ENCODE measurements at regions not wholly inside any gene's neighbourhood (a gene's known extent, or its start where the extent isn't known, plus 50 kb on each side); places are given as distances from the start of the nearest gene placed in this dataset.

DNA sequence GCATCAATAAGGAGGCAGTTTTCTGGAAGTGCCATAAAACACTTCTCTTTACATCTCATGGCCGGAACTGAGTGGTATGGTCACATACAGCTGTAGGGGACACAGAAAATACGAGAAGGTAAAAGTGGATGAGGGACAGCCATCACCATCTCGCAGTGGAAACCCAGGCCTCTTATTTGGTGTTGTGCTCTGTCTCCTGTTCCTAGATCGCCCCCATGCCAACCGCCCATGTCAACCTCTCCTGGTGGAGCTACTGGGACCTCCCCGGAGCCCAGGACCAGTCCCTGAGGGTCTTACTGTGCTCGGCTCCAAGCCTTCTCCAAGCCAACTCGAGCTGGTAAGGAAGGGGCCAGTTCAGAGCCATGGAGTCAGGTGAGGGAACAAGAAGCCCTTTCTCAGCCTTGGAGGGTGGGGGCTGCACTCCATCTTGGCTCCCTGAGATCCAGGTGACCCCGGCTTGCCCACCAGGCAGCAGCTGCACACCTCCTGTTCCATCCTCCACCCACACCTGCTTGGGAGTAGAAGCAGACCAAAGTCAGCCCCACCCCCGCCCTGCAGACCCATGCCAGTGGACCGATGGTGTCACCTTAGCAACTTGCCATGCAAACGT, 149.0 kb upstream of the CST7 start:
- Mint-ChIP-seq H3K27ac (no peak overlapping the region), H3K4me1 (no peaks in the 10 kb centered on the region), H3K27me3 (ENCODE audit: low read depth) (peaks cover 16% of the 10 kb centered on the region), H3K36me3 (no peaks in the 10 kb centered on the region), H3K9me3 (no peaks in the 10 kb centered on the region), H3K4me3 (no peak overlapping the region)
- TF ChIP-seq, protein P1, sequence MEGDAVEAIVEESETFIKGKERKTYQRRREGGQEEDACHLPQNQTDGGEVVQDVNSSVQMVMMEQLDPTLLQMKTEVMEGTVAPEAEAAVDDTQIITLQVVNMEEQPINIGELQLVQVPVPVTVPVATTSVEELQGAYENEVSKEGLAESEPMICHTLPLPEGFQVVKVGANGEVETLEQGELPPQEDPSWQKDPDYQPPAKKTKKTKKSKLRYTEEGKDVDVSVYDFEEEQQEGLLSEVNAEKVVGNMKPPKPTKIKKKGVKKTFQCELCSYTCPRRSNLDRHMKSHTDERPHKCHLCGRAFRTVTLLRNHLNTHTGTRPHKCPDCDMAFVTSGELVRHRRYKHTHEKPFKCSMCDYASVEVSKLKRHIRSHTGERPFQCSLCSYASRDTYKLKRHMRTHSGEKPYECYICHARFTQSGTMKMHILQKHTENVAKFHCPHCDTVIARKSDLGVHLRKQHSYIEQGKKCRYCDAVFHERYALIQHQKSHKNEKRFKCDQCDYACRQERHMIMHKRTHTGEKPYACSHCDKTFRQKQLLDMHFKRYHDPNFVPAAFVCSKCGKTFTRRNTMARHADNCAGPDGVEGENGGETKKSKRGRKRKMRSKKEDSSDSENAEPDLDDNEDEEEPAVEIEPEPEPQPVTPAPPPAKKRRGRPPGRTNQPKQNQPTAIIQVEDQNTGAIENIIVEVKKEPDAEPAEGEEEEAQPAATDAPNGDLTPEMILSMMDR (IDR thresholded peaks at IDR 0.05; ENCODE audit: unreplicated experiment), result no peak
- DNase-seq (ENCODE audit: low spot score in 2 of 2, unreplicated experiment in 2 of 2), result no peak

GRCh38 chr20:24802286-24802820, 146.7 kb upstream of the CST7 start:
- no peak for DNase-seq (ENCODE audit: low spot score in 2 of 2, unreplicated experiment in 2 of 2)
- no peak overlapping the region for H3K4me3 Mint-ChIP-seq
- TF ChIP-seq, protein P1 (IDR thresholded peaks at IDR 0.05; ENCODE audit: unreplicated experiment), result no peak
- H3K9me3 Mint-ChIP-seq, result no peaks in the 10 kb centered on the region
- H3K27me3 Mint-ChIP-seq (ENCODE audit: low read depth), result peaks cover 12% of the 10 kb centered on the region
- H3K27ac Mint-ChIP-seq, result no peak overlapping the region
- H3K36me3 Mint-ChIP-seq, result no peaks in the 10 kb centered on the region
- H3K4me1 Mint-ChIP-seq, result no peaks in the 10 kb centered on the region

- Mint-ChIP-seq H3K4me3 (no peak overlapping the region), H3K4me1 (no peaks in the 10 kb centered on the region), H3K27ac (no peak overlapping the region), H3K27me3 (ENCODE audit: low read depth) (peaks cover 5% of the 10 kb centered on the region), H3K36me3 (no peaks in the 10 kb centered on the region), H3K9me3 (no peaks in the 10 kb centered on the region)
- TF ChIP-seq, protein P1 (IDR thresholded peaks at IDR 0.05; ENCODE audit: unreplicated experiment), result no peak
- DNase-seq (ENCODE audit: low spot score in 2 of 2, unreplicated experiment in 2 of 2), result no peak
Measured at GRCh38 chr20:24804481-24805206, 144.4 kb upstream of the CST7 start.

- Mint-ChIP-seq H3K36me3 (no peaks in the 10 kb centered on the region), H3K27ac (no peak overlapping the region), H3K4me3 (no peak overlapping the region), H3K4me1 (no peaks in the 10 kb centered on the region), H3K9me3 (no peaks in the 10 kb centered on the region), H3K27me3 (ENCODE audit: low read depth) (peaks cover 3% of the 10 kb centered on the region)
- TF ChIP-seq, protein P1 (IDR thresholded peaks at IDR 0.05; ENCODE audit: unreplicated experiment), result no peak
- no peak for DNase-seq (ENCODE audit: low spot score in 2 of 2, unreplicated experiment in 2 of 2)
Measured at GRCh38 chr20:24805456-24806238, 143.4 kb upstream of the CST7 start.

DNA sequence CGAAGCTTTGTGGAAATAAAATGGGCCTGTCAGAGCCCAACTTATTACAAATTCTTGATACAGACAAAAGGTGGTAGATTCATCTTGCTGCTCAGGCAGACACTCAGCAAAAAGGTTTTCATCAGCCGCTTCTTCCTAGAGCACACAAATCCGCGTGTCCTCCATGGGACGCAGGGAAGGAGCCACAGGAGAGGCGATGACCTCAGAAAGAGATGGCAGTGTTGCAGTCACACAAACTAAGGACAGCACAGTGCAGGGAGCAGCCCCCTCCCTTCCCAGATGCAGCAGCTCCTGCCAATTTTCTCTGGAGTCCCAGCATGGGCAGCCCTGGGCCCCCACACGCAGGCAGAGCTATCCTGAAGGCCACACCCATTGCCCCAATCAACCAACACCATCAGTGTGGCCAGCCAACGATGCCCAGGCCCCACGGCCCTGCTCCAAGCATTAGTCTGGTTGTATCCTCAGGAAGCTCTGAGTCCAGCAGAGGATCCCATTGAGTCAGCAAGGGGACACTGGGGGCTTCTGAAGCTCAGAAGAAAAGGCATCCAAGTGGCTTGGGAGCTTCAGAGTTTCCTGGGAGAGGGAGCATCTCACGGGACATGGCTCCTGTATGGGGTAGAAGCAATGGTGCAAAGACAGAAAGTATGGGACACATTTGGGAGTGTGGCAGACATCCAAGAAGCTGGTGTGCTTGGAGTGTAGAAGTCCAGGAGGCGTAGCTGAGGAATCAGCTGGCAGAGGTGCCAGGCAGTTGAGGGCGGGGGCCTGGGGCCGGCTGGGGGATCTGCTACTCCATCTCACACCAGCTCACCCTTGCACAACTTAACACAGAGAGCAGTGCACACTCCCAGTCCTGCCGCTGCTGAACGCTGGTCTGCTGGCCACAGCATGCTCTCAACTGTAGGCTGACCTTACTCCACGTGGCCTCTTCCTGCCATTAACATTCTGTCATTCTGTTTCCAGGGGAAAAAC, 142.1 kb upstream of the CST7 start:
- Mint-ChIP-seq H3K9me3 (no peaks in the 10 kb centered on the region), H3K4me3 (no peak overlapping the region)
- DNase-seq (ENCODE audit: low spot score in 2 of 2, unreplicated experiment in 2 of 2), result no peak

More for the DNA sequence above, 142.1 kb upstream of the CST7 start:
- Mint-ChIP-seq H3K27ac (no peak overlapping the region), H3K36me3 (no peaks in the 10 kb centered on the region), H3K27me3 (ENCODE audit: low read depth) (no peaks in the 10 kb centered on the region), H3K4me1 (no peaks in the 10 kb centered on the region)
- TF ChIP-seq, protein P1 (IDR thresholded peaks at IDR 0.05; ENCODE audit: unreplicated experiment), result no peak

Data from mesothelial cell of epicardium (in vitro differentiated cells).